ENCODE measurements at regions not wholly inside any gene's neighbourhood (a gene's known extent, or its start where the extent isn't known, plus 50 kb on each side); places are given as distances from the start of the nearest gene placed in this dataset.

DNA sequence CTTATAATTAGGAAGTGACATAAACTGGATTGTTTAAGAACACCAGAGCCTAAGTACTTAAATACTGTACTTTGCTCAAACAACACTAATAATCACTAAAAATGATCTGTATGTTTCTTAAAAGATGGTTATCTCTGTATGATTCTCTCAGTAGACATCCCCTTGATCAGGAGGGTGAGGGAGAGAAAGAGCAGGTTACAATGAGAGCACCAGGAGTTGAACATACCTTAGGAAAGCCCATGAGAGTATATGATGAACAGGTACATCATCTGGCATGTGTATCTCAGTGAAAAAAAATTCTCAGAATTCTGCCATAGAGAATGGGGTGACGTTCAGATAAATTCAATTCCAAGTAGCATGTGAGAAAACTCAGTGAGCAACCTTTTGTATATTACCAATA, 59.9 kb upstream of the IL2 start:
- H3K4me2 ChIP-seq (ENCODE audit: low read length), result no peak overlapping the region
- intact Hi-C loops (cut with micrococcal nuclease; ENCODE audit: unreplicated experiment), result no loop called here
- H3K4me1 ChIP-seq (ENCODE audit: insufficient read depth, low read length, poor library complexity, severe bottlenecking), result no peaks in the 10 kb centered on the region
- no peaks in the 10 kb centered on the region for H3K79me2 ChIP-seq (ENCODE audit: insufficient read depth, low read depth, low read length)
- no peaks in the 10 kb centered on the region for H3K36me3 ChIP-seq (ENCODE audit: insufficient read depth, low read length)
- no peak for DNase-seq (ENCODE audit: low spot score)
- H4K20me1 ChIP-seq (ENCODE audit: insufficient read depth, low read length), result no peaks in the 10 kb centered on the region
- H3K9me3 ChIP-seq (ENCODE audit: low read length), result no peaks in the 10 kb centered on the region
- H2AFZ ChIP-seq (ENCODE audit: low read length), result no peak overlapping the region
- ChIA-PET CTCF (ENCODE audit: unreplicated experiment) (no interaction called here), POLR2A (no interaction called here)
- BruUV-seq (replicated peaks), result no TSS peak
- no peak overlapping the region for H3K27ac ChIP-seq (ENCODE audit: low read depth, low read length, poor library complexity, severe bottlenecking)
- H3K9me2 ChIP-seq (ENCODE audit: insufficient read depth, low read length), result no peaks in the 10 kb centered on the region
- no peak overlapping the region for H3K4me3 ChIP-seq (ENCODE audit: low read depth, low read length, poor library complexity, severe bottlenecking)
- no peak for TF ChIP-seq EZH2phosphoT487 (IDR thresholded peaks at IDR 0.05; ENCODE audit: borderline replicate concordance, low read depth, low read length)
- no peak for TF ChIP-seq CTCF (conservative IDR thresholded peaks at IDR 0.05; ENCODE audit: low read length)

DNA sequence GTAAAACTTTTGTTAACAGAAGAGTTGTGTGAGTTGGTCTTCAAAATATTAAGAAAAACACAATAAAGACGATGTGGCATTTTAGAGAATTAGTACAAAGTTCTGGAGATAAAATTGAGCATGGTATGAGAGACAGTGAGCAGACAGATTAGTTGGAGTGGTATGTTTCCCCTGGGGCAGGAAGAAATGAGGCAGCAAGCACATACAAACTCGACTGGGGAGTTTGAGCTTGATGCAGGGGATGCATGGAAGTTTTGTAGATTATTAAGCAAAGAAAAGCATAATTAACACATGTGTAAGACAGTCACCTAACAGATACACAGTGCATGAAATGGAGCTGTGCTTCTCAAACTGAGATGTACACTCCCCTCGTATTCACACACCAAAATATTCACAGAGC, 58.1 kb upstream of the IL2 start:
- Histone ChIP-seq H3K4me3 (ENCODE audit: low read depth, low read length, poor library complexity, severe bottlenecking) (no peak overlapping the region), H3K79me2 (ENCODE audit: insufficient read depth, low read depth, low read length) (no peaks in the 10 kb centered on the region), H3K9me2 (ENCODE audit: insufficient read depth, low read length) (no peaks in the 10 kb centered on the region), H3K4me1 (ENCODE audit: insufficient read depth, low read length, poor library complexity, severe bottlenecking) (no peaks in the 10 kb centered on the region), H4K20me1 (ENCODE audit: insufficient read depth, low read length) (no peaks in the 10 kb centered on the region), H2AFZ (ENCODE audit: low read length) (no peak overlapping the region), H3K36me3 (ENCODE audit: insufficient read depth, low read length) (no peaks in the 10 kb centered on the region), H3K27ac (ENCODE audit: low read depth, low read length, poor library complexity, severe bottlenecking) (no peak overlapping the region), H3K4me2 (ENCODE audit: low read length) (no peak overlapping the region), H3K9me3 (ENCODE audit: low read length) (no peaks in the 10 kb centered on the region)
- intact Hi-C loops (cut with micrococcal nuclease; ENCODE audit: unreplicated experiment), result loop anchor here (5.0 kb wide), 1 partner anchor 1192 kb away; no protein-coding TSS in a partner anchor
- DNase-seq (ENCODE audit: low spot score), result no peak
- no TSS peak for BruUV-seq (replicated peaks)
- ChIA-PET POLR2A (no interaction called here), CTCF (ENCODE audit: unreplicated experiment) (no interaction called here)
- TF ChIP-seq CTCF (conservative IDR thresholded peaks at IDR 0.05; ENCODE audit: low read length) (no peak), EZH2phosphoT487 (IDR thresholded peaks at IDR 0.05; ENCODE audit: borderline replicate concordance, low read depth, low read length) (no peak)

GRCh38 chr4:122512430-122512829, 55.9 kb upstream of the IL2 start:
- no peak overlapping the region for H3K4me2 ChIP-seq (ENCODE audit: low read length)
- no peak overlapping the region for H2AFZ ChIP-seq (ENCODE audit: low read length)
- CTCF ChIA-PET (ENCODE audit: unreplicated experiment), result no interaction called here
- no peaks in the 10 kb centered on the region for H3K4me1 ChIP-seq (ENCODE audit: insufficient read depth, low read length, poor library complexity, severe bottlenecking)
- no peaks in the 10 kb centered on the region for H4K20me1 ChIP-seq (ENCODE audit: insufficient read depth, low read length)
- TF ChIP-seq EZH2phosphoT487 (IDR thresholded peaks at IDR 0.05; ENCODE audit: borderline replicate concordance, low read depth, low read length) (no peak), CTCF (conservative IDR thresholded peaks at IDR 0.05; ENCODE audit: low read length) (no peak)
- H3K9me2 ChIP-seq (ENCODE audit: insufficient read depth, low read length), result no peaks in the 10 kb centered on the region
- POLR2A ChIA-PET, result no interaction called here
- no peaks in the 10 kb centered on the region for H3K36me3 ChIP-seq (ENCODE audit: insufficient read depth, low read length)
- DNase-seq (ENCODE audit: low spot score), result no peak
- no peaks in the 10 kb centered on the region for H3K9me3 ChIP-seq (ENCODE audit: low read length)
- intact Hi-C loops (cut with micrococcal nuclease; ENCODE audit: unreplicated experiment), result loop anchor here (5.0 kb wide), 1 partner anchor 1190 kb away; no protein-coding TSS in a partner anchor
- H3K27ac ChIP-seq (ENCODE audit: low read depth, low read length, poor library complexity, severe bottlenecking), result no peak overlapping the region
- H3K79me2 ChIP-seq (ENCODE audit: insufficient read depth, low read depth, low read length), result no peaks in the 10 kb centered on the region
- no TSS peak for BruUV-seq (replicated peaks)
- H3K4me3 ChIP-seq (ENCODE audit: low read depth, low read length, poor library complexity, severe bottlenecking), result no peak overlapping the region

Data from OCI-LY7 (cell line).